Astrocyte (in vitro differentiated cells and primary cell): ENCODE measurements at regions not wholly inside any gene's neighbourhood (a gene's known extent, or its start where the extent isn't known, plus 50 kb on each side); places are given as distances from the start of the nearest gene placed in this dataset.

Experiments used
- DNase-seq: peaks from one replicate; pipeline ENCODE4 v3.0.0-alpha.2; 2010; ENCODE audit warnings: low read depth
- FAIRE-seq: peaks from 2 replicates; lab custom pipeline; 2011; peaks lifted over from hg19 to GRCh38; lab: Jason Lieb, UNC
- H2AFZ ChIP-seq: 2 replicates; pipeline ENCODE4 v1.6.0; 2012; ENCODE audit warnings: low read depth, low read length, inconsistent platforms
- H3K27ac ChIP-seq: 2 replicates; pipeline ENCODE4 v1.5.1; 2011; ENCODE audit warnings: low read depth, low read length, inconsistent platforms
- H3K27me3 ChIP-seq: 2 replicates; pipeline ENCODE4 v1.6.0; 2011; ENCODE audit warnings: low read length, inconsistent platforms; ENCODE audit not compliant: insufficient read depth
- H3K36me3 ChIP-seq: 2 replicates; pipeline ENCODE4 v1.5.1; 2011; ENCODE audit warnings: low read length, inconsistent platforms; ENCODE audit not compliant: insufficient read depth
- H3K4me1 ChIP-seq: 2 replicates; pipeline ENCODE4 v1.5.1; 2011; ENCODE audit warnings: low read length, inconsistent platforms; ENCODE audit not compliant: insufficient read depth
- H3K4me2 ChIP-seq: 2 replicates; pipeline ENCODE4 v1.6.0; 2012; ENCODE audit warnings: low read length, inconsistent platforms
- H3K4me3 ChIP-seq: 2 replicates; pipeline ENCODE4 v1.5.1; 2011; ENCODE audit warnings: low read depth, mild to moderate bottlenecking, low read length, inconsistent platforms; ENCODE audit not compliant: insufficient read depth
- H3K79me2 ChIP-seq: 2 replicates; pipeline ENCODE4 v1.6.0; 2012; ENCODE audit warnings: mild to moderate bottlenecking, low read length, inconsistent platforms; ENCODE audit not compliant: insufficient read depth
- H3K9ac ChIP-seq: 2 replicates; pipeline ENCODE4 v1.6.0; 2012; ENCODE audit warnings: mild to moderate bottlenecking, low read length, inconsistent platforms
- H3K9me3 ChIP-seq: 2 replicates; pipeline ENCODE4 v1.5.1; 2012; ENCODE audit warnings: low read depth, mild to moderate bottlenecking, low read length, inconsistent platforms; ENCODE audit not compliant: insufficient read depth
- H4K20me1 ChIP-seq: 2 replicates; pipeline ENCODE4 v1.6.0; 2012; ENCODE audit warnings: low read length, inconsistent platforms; ENCODE audit not compliant: insufficient read depth
- H3K27ac Mint-ChIP-seq: one replicate; pipeline ENCODE4 v1.8.0; 2021; ENCODE audit warnings: mild to moderate bottlenecking, mixed read lengths; ENCODE audit not compliant: unreplicated experiment
- H3K27me3 Mint-ChIP-seq: one replicate; pipeline ENCODE4 v1.8.0; 2021; ENCODE audit warnings: low read depth, mixed read lengths; ENCODE audit not compliant: unreplicated experiment
- H3K36me3 Mint-ChIP-seq: one replicate; pipeline ENCODE4 v1.8.0; 2021; ENCODE audit warnings: low read depth, mixed read lengths; ENCODE audit not compliant: unreplicated experiment
- H3K4me1 Mint-ChIP-seq: one replicate; pipeline ENCODE4 v1.8.0; 2021; ENCODE audit warnings: low read depth, mixed read lengths; ENCODE audit not compliant: unreplicated experiment
- H3K4me3 Mint-ChIP-seq: one replicate; pipeline ENCODE4 v1.8.0; 2021; ENCODE audit warnings: mild to moderate bottlenecking, moderate library complexity, mixed read lengths; ENCODE audit not compliant: unreplicated experiment
- H3K9me3 Mint-ChIP-seq: one replicate; pipeline ENCODE4 v1.8.0; 2021; ENCODE audit warnings: mild to moderate bottlenecking, mixed read lengths; ENCODE audit not compliant: unreplicated experiment
- EZH2 ChIP-seq: IDR thresholded peaks from 2 replicates; pipeline ENCODE4 v1.6.1; 2012; ENCODE audit warnings: mild to moderate bottlenecking, low read length, inconsistent platforms; ENCODE audit not compliant: insufficient read depth
- TF ChIP-seq, protein P1 (sequence below): IDR thresholded peaks from 2 replicates; pipeline ENCODE4 v1.5.1; 2011; ENCODE audit warnings: low read depth, mild to moderate bottlenecking, inconsistent platforms, low read length, moderate library complexity; ENCODE audit not compliant: insufficient read depth

DNA sequence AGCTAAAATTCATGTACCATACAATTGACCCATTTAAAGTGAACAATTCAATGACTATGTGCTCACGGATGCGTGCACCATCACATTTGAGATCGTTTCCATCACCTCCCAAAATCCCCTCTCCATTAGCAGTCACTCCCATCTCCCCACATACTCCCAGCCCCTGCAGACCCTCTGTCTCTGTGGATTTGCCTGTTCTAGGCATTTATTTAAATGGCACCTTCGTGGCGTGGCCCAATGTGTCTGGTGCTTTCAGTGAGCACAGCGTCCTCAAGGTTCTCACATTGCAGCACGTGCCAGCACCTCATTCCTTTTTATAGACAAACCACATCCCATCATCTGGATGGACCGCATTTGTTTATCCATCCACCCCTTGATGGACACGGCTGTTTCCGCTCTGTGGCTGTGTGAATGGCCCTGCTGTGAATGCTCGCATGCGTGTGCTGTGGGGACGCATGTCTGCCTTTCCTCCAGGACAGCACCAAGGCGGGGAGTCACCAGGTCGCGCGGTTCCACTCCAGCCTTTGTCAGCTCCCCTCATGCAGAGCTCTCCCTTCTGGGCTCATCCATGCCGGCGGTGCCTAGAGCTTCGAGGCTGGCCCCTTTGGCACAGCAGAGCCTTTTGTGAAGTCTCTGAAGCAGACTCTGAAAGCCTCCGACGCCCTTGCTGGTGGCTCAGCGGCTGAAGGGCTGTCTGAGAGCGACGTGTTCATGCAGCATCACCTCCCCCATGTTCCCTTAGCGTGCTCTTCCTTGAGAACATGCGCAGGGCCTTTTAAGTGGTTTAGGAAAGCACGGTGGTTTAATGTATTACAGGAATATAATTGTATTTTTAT, 184.4 kb downstream of the KIF26A start:
- Histone ChIP-seq H3K27ac (no peak overlapping the region), H3K9ac (no peak overlapping the region), H2AFZ (no peak overlapping the region), H3K4me2 (no peak overlapping the region), H4K20me1 (no peaks in the 10 kb centered on the region), H3K9me3 (peaks cover 13% of the 10 kb centered on the region), H3K4me1 (no peaks in the 10 kb centered on the region), H3K27me3 (no peaks in the 10 kb centered on the region), H3K36me3 (no peaks in the 10 kb centered on the region), H3K79me2 (no peaks in the 10 kb centered on the region), H3K4me3 (no peak overlapping the region)
- Mint-ChIP-seq H3K27me3 (peaks cover 25% of the 10 kb centered on the region), H3K36me3 (no peaks in the 10 kb centered on the region), H3K4me1 (no peaks in the 10 kb centered on the region), H3K9me3 (no peaks in the 10 kb centered on the region), H3K27ac (no peak overlapping the region), H3K4me3 (no peak overlapping the region)
- DNase-seq (no peak), FAIRE-seq (no peak)
- TF ChIP-seq, protein P1, sequence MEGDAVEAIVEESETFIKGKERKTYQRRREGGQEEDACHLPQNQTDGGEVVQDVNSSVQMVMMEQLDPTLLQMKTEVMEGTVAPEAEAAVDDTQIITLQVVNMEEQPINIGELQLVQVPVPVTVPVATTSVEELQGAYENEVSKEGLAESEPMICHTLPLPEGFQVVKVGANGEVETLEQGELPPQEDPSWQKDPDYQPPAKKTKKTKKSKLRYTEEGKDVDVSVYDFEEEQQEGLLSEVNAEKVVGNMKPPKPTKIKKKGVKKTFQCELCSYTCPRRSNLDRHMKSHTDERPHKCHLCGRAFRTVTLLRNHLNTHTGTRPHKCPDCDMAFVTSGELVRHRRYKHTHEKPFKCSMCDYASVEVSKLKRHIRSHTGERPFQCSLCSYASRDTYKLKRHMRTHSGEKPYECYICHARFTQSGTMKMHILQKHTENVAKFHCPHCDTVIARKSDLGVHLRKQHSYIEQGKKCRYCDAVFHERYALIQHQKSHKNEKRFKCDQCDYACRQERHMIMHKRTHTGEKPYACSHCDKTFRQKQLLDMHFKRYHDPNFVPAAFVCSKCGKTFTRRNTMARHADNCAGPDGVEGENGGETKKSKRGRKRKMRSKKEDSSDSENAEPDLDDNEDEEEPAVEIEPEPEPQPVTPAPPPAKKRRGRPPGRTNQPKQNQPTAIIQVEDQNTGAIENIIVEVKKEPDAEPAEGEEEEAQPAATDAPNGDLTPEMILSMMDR, result no peak
- no peak for TF ChIP-seq EZH2

DNA sequence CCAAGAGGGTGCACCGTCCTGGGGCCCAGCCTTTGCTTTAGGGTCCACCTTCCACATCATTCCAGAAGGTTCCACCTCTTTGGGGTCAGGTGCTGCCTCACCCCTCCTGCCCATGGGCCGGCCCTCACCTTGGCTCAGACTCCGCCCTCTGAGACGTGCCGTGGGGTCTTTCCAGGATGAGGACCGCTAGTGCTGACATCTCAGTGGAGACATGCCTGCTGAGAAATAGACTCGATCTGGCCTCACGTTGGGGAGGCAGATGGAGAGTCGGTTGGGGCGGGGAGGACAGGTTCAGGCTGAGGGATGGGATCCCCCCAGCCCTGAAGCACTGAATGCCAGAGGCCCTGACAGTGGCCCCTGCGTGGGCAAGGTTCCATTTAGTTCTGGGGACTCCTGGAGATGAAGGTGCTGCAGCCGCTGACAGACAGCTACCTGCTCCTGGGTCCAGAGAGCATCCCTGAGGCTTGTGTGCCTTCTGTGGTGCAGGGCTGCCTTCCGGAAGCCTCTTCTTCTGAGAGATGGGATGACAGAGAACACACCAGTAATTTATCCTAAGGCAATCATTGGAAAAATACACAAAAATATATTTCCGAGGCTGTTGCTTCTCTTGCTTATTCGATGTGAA, 185.3 kb downstream of the KIF26A start:
- no peak overlapping the region for H3K4me2 ChIP-seq
- no peak overlapping the region for H3K9ac ChIP-seq
- H3K36me3 ChIP-seq, result no peaks in the 10 kb centered on the region
- peaks cover 13% of the 10 kb centered on the region for H3K9me3 ChIP-seq
- H2AFZ ChIP-seq, result no peak overlapping the region
- H3K4me1 Mint-ChIP-seq, result no peaks in the 10 kb centered on the region
- no peaks in the 10 kb centered on the region for H3K36me3 Mint-ChIP-seq
- H3K4me3 Mint-ChIP-seq, result no peak overlapping the region
- peaks cover 27% of the 10 kb centered on the region for H3K27me3 Mint-ChIP-seq
- no peaks in the 10 kb centered on the region for H3K27me3 ChIP-seq
- H3K79me2 ChIP-seq, result no peaks in the 10 kb centered on the region
- TF ChIP-seq, protein P1, result no peak
- no peak for TF ChIP-seq EZH2
- no peak overlapping the region for H3K27ac Mint-ChIP-seq
- DNase-seq, result no peak
- H3K9me3 Mint-ChIP-seq, result no peaks in the 10 kb centered on the region
- no peak overlapping the region for H3K4me3 ChIP-seq
- no peak for FAIRE-seq
- no peaks in the 10 kb centered on the region for H3K4me1 ChIP-seq
- no peak overlapping the region for H3K27ac ChIP-seq
- no peaks in the 10 kb centered on the region for H4K20me1 ChIP-seq

DNA sequence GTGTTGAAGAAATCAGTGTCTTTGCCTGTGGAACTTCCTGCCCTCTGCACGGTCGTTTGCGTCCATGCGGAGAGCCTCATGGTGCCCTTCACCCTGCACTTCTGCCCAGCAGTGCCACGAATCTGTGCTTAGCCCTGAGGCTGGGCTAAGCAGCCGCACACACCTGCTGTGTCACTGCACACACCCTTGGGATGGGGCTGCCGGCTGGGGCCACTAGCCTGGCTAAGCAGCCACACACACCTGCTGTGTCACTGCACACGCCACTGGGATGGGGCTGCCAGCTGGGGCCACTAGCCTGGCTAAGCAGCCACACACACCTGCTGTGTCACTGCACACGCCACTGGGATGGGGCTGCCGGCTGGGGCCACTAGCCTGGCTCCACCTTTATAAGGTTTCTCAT, 188.5 kb downstream of the KIF26A start:
- no peaks in the 10 kb centered on the region for H3K27me3 ChIP-seq
- no peak overlapping the region for H3K4me2 ChIP-seq
- no peak for FAIRE-seq
- Mint-ChIP-seq H3K9me3 (peaks cover 24% of the 10 kb centered on the region), H3K4me1 (no peaks in the 10 kb centered on the region), H3K27ac (no peak overlapping the region), H3K4me3 (no peak overlapping the region), H3K27me3 (peaks cover 26% of the 10 kb centered on the region), H3K36me3 (no peaks in the 10 kb centered on the region)
- peaks cover 13% of the 10 kb centered on the region for H3K9me3 ChIP-seq
- no peak for DNase-seq
- no peak overlapping the region for H3K9ac ChIP-seq
- H2AFZ ChIP-seq, result no peak overlapping the region
- H3K4me3 ChIP-seq, result no peak overlapping the region
- H4K20me1 ChIP-seq, result no peaks in the 10 kb centered on the region
- no peak for TF ChIP-seq EZH2
- TF ChIP-seq, protein P1, result no peak
- no peaks in the 10 kb centered on the region for H3K79me2 ChIP-seq
- no peak overlapping the region for H3K27ac ChIP-seq
- H3K4me1 ChIP-seq, result no peaks in the 10 kb centered on the region
- no peaks in the 10 kb centered on the region for H3K36me3 ChIP-seq
